Left ventricle myocardium inferior (tissue), 1 donor: ENCODE measurements at regions not wholly inside any gene's neighbourhood (a gene's known extent, or its start where the extent isn't known, plus 50 kb on each side); places are given as distances from the start of the nearest gene placed in this dataset.

Source experiments
- DNase-seq: peaks from one replicate; pipeline ENCODE4 v3.0.0-alpha.2; 2020
- H3K27ac ChIP-seq: fragments of 200-600 bp; replicated peaks from 2 replicates; pipeline ENCODE4 v1.8.0; 2021
- H3K27me3 ChIP-seq: fragments of 200-600 bp; 2 replicates; pipeline ENCODE4 v1.8.0; 2021; ENCODE audit warnings: low read depth
- H3K36me3 ChIP-seq: fragments of 200-600 bp; 2 replicates; pipeline ENCODE4 v1.8.0; 2021
- H3K4me1 ChIP-seq: fragments of 200-600 bp; 2 replicates; pipeline ENCODE4 v1.8.0; 2021
- H3K4me3 ChIP-seq: fragments of 200-600 bp; 2 replicates; pipeline ENCODE4 v1.8.0; 2021; ENCODE audit warnings: mild to moderate bottlenecking, moderate library complexity
- H3K9me3 ChIP-seq: fragments of 200-600 bp; replicated peaks from 2 replicates; pipeline ENCODE4 v1.8.0; 2021
- CTCF ChIP-seq: fragments of 200-600 bp; IDR thresholded peaks from 2 replicates; pipeline ENCODE4 v1.8.0; 2021; ENCODE audit warnings: antibody characterized with exemption, mild to moderate bottlenecking, borderline replicate concordance
- intact Hi-C: fragments of 100-400 bp; cut with micrococcal nuclease; formaldehyde crosslinking; loops from one replicate; pipeline ENCODE4 v1.11.0; 2022
- donor health status: DM: no; HTN: yes; CAD: no; lungs with severe emphysema.

GRCh38 chr10:29166713-29167112, 122.2 kb upstream of the LYZL1 start:
- no peaks in the 10 kb centered on the region for H3K4me1 ChIP-seq
- no peak for TF ChIP-seq CTCF
- intact Hi-C loops, result no loop called here

GRCh38 chr10:29169021-29169420, 119.8 kb upstream of the LYZL1 start:
- Histone ChIP-seq H3K27me3 (no peaks in the 10 kb centered on the region), H3K9me3 (peaks cover 58% of the 10 kb centered on the region), H3K4me3 (no peak overlapping the region), H3K27ac (no peak overlapping the region), H3K4me1 (no peaks in the 10 kb centered on the region), H3K36me3 (no peaks in the 10 kb centered on the region)
- intact Hi-C loops, result no loop called here
- no peak for DNase-seq
- TF ChIP-seq CTCF, result no peak

More at GRCh38 chr10:29166713-29167112, 122.2 kb upstream of the LYZL1 start:
- Histone ChIP-seq H3K27ac (no peak overlapping the region), H3K9me3 (peaks cover 58% of the 10 kb centered on the region), H3K27me3 (no peaks in the 10 kb centered on the region), H3K4me3 (no peak overlapping the region), H3K36me3 (no peaks in the 10 kb centered on the region)
- no peak for DNase-seq

- Histone ChIP-seq H3K9me3 (peaks cover 34% of the 10 kb centered on the region), H3K27me3 (peaks cover 9% of the 10 kb centered on the region), H3K27ac (no peak overlapping the region), H3K36me3 (no peaks in the 10 kb centered on the region), H3K4me1 (no peaks in the 10 kb centered on the region), H3K4me3 (no peak overlapping the region)
- intact Hi-C loops, result no loop called here
- TF ChIP-seq CTCF, result no peak
- DNase-seq, result no peak
Measured at GRCh38 chr10:29171717-29172116, 117.2 kb upstream of the LYZL1 start.

GRCh38 chr10:29174389-29174788, 114.5 kb upstream of the LYZL1 start:
- TF ChIP-seq CTCF, result no peak
- H3K27me3 ChIP-seq, result peaks cover 9% of the 10 kb centered on the region
- DNase-seq, result no peak
- no peaks in the 10 kb centered on the region for H3K4me1 ChIP-seq
- no peak overlapping the region for H3K4me3 ChIP-seq
- no peak overlapping the region for H3K27ac ChIP-seq
- H3K36me3 ChIP-seq, result no peaks in the 10 kb centered on the region
- H3K9me3 ChIP-seq, result peaks cover 21% of the 10 kb centered on the region
- intact Hi-C loops, result no loop called here

- no peak for TF ChIP-seq CTCF
- intact Hi-C loops, result no loop called here
Measured at GRCh38 chr10:29176845-29177832, 111.7 kb upstream of the LYZL1 start.

More at GRCh38 chr10:29176845-29177832, 111.7 kb upstream of the LYZL1 start:
- H3K27ac ChIP-seq, result no peak overlapping the region
- H3K36me3 ChIP-seq, result no peaks in the 10 kb centered on the region
- no peak for DNase-seq
- H3K4me3 ChIP-seq, result no peak overlapping the region
- H3K4me1 ChIP-seq, result no peaks in the 10 kb centered on the region
- no peaks in the 10 kb centered on the region for H3K9me3 ChIP-seq
- H3K27me3 ChIP-seq, result peaks cover 12% of the 10 kb centered on the region
